Ovary (tissue), 3 donors: ENCODE measurements at regions not wholly inside any gene's neighbourhood (a gene's known extent, or its start where the extent isn't known, plus 50 kb on each side); places are given as distances from the start of the nearest gene placed in this dataset.

ENCODE experiments used
- POLR2A ChIP-seq: fragments of 450-650 bp; IDR thresholded peaks from one replicate; pipeline ENCODE4 v1.6.1; 2017; ENCODE audit warnings: antibody characterized with exemption, mild to moderate bottlenecking, moderate library complexity
- TF ChIP-seq, protein P1 (sequence below), 3 donors: fragments of 450-650 bp in 2 of 3; fragments of 200-600 bp in 1 of 3; IDR thresholded peaks; one replicate each; pipeline versions ENCODE4 v1.5.1 to v1.8.0; 2016 to 2022; ENCODE audit warnings: antibody characterized with exemption in 3 of 3, mild to moderate bottlenecking in 1 of 3
- donor health status: DM: no; HTN: no; CAD: no.

DNA sequence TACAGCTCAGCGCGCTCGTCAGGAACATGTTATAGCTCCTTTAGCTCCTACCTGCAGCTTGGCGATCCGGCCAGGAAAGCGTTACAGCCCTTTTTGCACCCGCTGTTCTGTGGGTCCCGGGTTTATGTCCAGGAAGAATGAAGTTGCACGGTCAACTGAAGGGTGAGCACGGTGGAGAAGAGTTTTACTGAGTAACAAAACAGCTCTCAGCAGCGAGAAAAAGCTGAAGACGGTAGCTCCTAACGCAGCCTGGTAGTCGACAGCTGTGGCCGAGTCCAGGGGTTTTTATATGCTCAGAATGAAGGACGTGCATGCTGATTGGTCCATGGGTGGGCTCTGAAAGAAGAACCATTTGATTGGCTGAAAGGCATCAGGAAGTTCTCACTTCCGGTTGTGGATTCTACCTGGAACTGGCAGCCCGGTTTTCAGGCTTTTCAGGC, 1830.1 kb upstream of the NUDT12 start:
- TF ChIP-seq, protein P1, sequence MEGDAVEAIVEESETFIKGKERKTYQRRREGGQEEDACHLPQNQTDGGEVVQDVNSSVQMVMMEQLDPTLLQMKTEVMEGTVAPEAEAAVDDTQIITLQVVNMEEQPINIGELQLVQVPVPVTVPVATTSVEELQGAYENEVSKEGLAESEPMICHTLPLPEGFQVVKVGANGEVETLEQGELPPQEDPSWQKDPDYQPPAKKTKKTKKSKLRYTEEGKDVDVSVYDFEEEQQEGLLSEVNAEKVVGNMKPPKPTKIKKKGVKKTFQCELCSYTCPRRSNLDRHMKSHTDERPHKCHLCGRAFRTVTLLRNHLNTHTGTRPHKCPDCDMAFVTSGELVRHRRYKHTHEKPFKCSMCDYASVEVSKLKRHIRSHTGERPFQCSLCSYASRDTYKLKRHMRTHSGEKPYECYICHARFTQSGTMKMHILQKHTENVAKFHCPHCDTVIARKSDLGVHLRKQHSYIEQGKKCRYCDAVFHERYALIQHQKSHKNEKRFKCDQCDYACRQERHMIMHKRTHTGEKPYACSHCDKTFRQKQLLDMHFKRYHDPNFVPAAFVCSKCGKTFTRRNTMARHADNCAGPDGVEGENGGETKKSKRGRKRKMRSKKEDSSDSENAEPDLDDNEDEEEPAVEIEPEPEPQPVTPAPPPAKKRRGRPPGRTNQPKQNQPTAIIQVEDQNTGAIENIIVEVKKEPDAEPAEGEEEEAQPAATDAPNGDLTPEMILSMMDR (IDR thresholded peaks at IDR 0.05): no peak
- no peak for TF ChIP-seq POLR2A
